Esophagus muscularis mucosa (tissue), 4 donors: ENCODE measurements at regions not wholly inside any gene's neighbourhood (a gene's known extent, or its start where the extent isn't known, plus 50 kb on each side); places are given as distances from the start of the nearest gene placed in this dataset.

ENCODE experiments used
- DNase-seq: peaks from one replicate; pipeline ENCODE4 v3.0.0-alpha.2; 2017; ENCODE audit errors: extremely low spot score
- H3K27ac ChIP-seq, 4 donors: fragments of 200-600 bp; sonication (generic); replicated peaks in 1 of 4; 1 replicate in 3 of 4; 2 replicates in 1 of 4; pipeline ENCODE4 v1.5.1; 2016 to 2019; ENCODE audit warnings: mild to moderate bottlenecking in 1 of 4
- H3K27me3 ChIP-seq, 4 donors: fragments of 200-600 bp; sonication (generic); one replicate each; pipeline versions ENCODE4 v1.5.1 to v1.6.0; 2016 to 2019
- H3K36me3 ChIP-seq, 4 donors: fragments of 200-600 bp; sonication (generic); one replicate each; pipeline ENCODE4 v1.5.1; 2016 to 2019
- H3K4me1 ChIP-seq, 4 donors: fragments of 200-600 bp; sonication (generic); one replicate each; pipeline ENCODE4 v1.5.1; 2016 to 2019
- H3K4me3 ChIP-seq, 4 donors: fragments of 200-600 bp; sonication (generic); 1 replicate in 2 of 4; 2 replicates in 2 of 4; pipeline ENCODE4 v1.5.1; 2016 to 2019; ENCODE audit warnings: mild to moderate bottlenecking in 4 of 4, moderate library complexity in 1 of 4
- H3K9me3 ChIP-seq, 4 donors: fragments of 200-600 bp; sonication (generic); 1 replicate in 3 of 4; 2 replicates in 1 of 4; pipeline ENCODE4 v1.5.1; 2016 to 2019
- CTCF ChIP-seq, 3 experiments: fragments of 200-600 bp in 2 of 3; fragments of 450-650 bp in 1 of 3; sonication (generic) in 2 of 3; IDR thresholded peaks; one replicate each; pipeline ENCODE4 v1.5.1; 2017 to 2019; ENCODE audit warnings: antibody characterized with exemption in 3 of 3, mild to moderate bottlenecking in 2 of 3, moderate library complexity in 1 of 3
- EP300 ChIP-seq: sonication (generic); formaldehyde crosslinking; IDR thresholded peaks from one replicate; pipeline ENCODE4 v1.6.1; 2017; ENCODE audit warnings: antibody characterized with exemption
- POLR2A ChIP-seq: fragments of 450-650 bp; IDR thresholded peaks from one replicate; pipeline ENCODE4 v1.6.1; 2017; ENCODE audit warnings: antibody characterized with exemption, moderate library complexity, mild to moderate bottlenecking, low read depth
- POLR2AphosphoS5 ChIP-seq, 2 donors: sonication (generic); formaldehyde crosslinking; IDR thresholded peaks; one replicate each; pipeline ENCODE4 v1.6.1; 2017; ENCODE audit warnings: antibody characterized with exemption in 2 of 2
- WGBS: methylation state at CpG from one replicate; pipeline ENCODE4 v1.1.5; 2018; 5-methylcytosine and 5-hydroxymethylcytosine counted together
- intact Hi-C: fragments of 100-400 bp; cut with DNase I; formaldehyde crosslinking; loops from one replicate; pipeline ENCODE4 v1.15.1; 2023

GRCh38 chr21:35226968-35227744, 178.1 kb upstream of the RUNX1 start:
- 74% methylated on average over 13 of the region's 13 CpGs for WGBS
- no peak for TF ChIP-seq CTCF (IDR thresholded peaks at IDR 0.05)
- TF ChIP-seq EP300, result no peak
- TF ChIP-seq POLR2A, result no peak
- no peak for TF ChIP-seq POLR2AphosphoS5 (IDR thresholded peaks at IDR 0.05)
- Histone ChIP-seq H3K4me3 (no peak overlapping the region), H3K9me3 (no peaks in the 10 kb centered on the region), H3K36me3 (no peaks in the 10 kb centered on the region), H3K27ac (no peak overlapping the region), H3K4me1 (peaks cover 0 to 14% (median 0%) of the 10 kb centered on the region in 4 donors), H3K27me3 (no peaks in the 10 kb centered on the region)
- intact Hi-C loops, result no loop called here
- DNase-seq, result no peak

DNA sequence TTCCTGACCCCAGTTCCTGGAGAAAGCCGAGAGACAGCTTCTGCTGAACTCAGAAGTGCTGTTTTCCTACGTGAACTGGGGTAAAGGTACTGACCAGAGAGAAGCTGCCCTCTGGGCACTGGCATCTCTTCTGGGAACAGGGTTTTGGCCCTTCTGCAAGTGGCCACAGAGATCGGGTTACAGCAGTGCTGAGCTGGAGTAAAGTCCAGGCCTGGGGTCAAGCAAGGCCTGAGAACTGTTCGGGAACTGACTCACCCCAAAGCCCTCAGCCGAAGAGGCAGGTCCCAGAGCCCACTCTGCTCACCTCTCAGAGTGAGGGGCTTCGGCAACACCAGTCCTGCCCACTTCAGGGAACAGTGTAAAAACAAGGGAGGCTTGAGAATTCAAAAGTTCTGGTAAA, 177.2 kb upstream of the RUNX1 start:
- Histone ChIP-seq H3K27me3 (no peaks in the 10 kb centered on the region), H3K4me3 (no peak overlapping the region), H3K36me3 (no peaks in the 10 kb centered on the region), H3K4me1 (peaks cover 0 to 14% (median 0%) of the 10 kb centered on the region in 4 donors), H3K27ac (no peak overlapping the region), H3K9me3 (no peaks in the 10 kb centered on the region)
- 87% methylated on average over 3 of the region's 6 CpGs for WGBS
- no peak for DNase-seq
- TF ChIP-seq CTCF (IDR thresholded peaks at IDR 0.05) (no peak), EP300 (no peak), POLR2AphosphoS5 (IDR thresholded peaks at IDR 0.05) (no peak), POLR2A (no peak)
- intact Hi-C loops, result no loop called here

GRCh38 chr21:35225573-35225972, 176.5 kb upstream of the RUNX1 start:
- no peak for DNase-seq
- no peaks in the 10 kb centered on the region for H3K36me3 ChIP-seq
- H3K4me1 ChIP-seq, result peaks cover 0 to 14% (median 0%) of the 10 kb centered on the region in 4 donors
- H3K27me3 ChIP-seq, result no peaks in the 10 kb centered on the region
- intact Hi-C loops, result no loop called here
- no peak for TF ChIP-seq EP300
- TF ChIP-seq POLR2AphosphoS5 (IDR thresholded peaks at IDR 0.05), result no peak
- TF ChIP-seq POLR2A, result no peak
- no peak for TF ChIP-seq CTCF (IDR thresholded peaks at IDR 0.05)
- no peaks in the 10 kb centered on the region for H3K9me3 ChIP-seq
- H3K4me3 ChIP-seq, result no peak overlapping the region
- 90% methylated on average over 6 of the region's 6 CpGs for WGBS
- H3K27ac ChIP-seq, result no peak overlapping the region

DNA sequence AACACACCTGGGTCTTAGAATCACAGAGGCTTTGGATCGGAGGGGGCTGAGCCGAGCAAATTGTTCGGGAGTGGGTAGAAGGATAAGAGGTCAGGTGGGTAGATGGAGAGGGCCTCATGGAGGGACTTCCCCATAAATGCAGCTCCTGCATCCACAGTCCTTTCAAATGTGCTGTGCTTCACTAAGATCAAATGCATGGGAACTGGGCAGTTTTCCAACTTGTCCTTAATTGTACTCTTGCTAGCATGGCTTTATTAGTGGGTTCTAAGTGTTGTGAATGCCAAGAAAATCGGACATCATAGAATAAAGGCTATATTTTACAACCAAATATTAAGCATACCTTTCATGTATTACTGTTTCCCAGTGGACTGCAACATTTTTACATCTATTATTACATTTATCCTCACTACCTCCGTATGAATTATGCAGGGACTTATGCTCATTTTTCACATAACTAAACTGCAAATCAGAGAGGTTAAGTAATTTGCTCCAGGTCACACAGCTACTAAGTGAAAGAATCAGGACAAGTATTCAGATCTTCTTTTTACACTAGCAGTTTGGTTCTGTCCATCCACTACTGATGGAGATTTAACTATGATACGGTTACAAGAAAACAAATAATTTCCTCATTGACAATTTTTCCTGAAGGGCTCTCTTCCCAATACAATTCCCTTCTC, 174.5 kb upstream of the RUNX1 start:
- no peak overlapping the region for H3K4me3 ChIP-seq
- H3K27me3 ChIP-seq, result no peaks in the 10 kb centered on the region
- 77% methylated on average over 6 of the region's 6 CpGs for WGBS
- DNase-seq, result no peak
- H3K36me3 ChIP-seq, result no peaks in the 10 kb centered on the region
- H3K27ac ChIP-seq, result no peak overlapping the region
- no peaks in the 10 kb centered on the region for H3K9me3 ChIP-seq
- intact Hi-C loops, result no loop called here
- TF ChIP-seq EP300 (no peak), POLR2AphosphoS5 (IDR thresholded peaks at IDR 0.05) (no peak), POLR2A (no peak), CTCF (IDR thresholded peaks at IDR 0.05) (no peak)
- H3K4me1 ChIP-seq, result peaks cover 0 to 14% (median 0%) of the 10 kb centered on the region in 4 donors
